ENCODE measurements at regions not wholly inside any gene's neighbourhood (a gene's known extent, or its start where the extent isn't known, plus 50 kb on each side); places are given as distances from the start of the nearest gene placed in this dataset.

DNA sequence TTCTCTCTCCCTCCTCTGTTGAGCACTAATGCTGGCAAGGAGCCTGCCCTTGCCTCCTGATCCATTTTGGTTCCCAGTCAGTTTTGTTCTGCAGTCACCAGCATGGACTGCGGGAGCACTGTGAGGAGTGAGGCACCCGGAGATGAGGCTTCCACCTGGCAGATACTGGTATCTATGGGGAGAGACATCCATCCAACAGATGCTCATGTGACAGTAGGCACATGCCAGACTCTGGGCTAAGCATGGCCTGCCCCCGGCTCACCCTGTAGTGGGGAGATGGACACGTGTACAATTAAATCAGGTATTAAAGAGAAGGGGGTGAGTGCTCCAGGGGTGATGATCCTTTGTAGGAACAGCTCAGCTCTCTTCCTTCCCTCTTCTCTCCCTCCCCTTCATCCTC lies 74.0 kb upstream of the PODXL start:
- no peaks in the 10 kb centered on the region for H3K36me3 ChIP-seq (ENCODE audit: insufficient read depth, low read length, poor library complexity, severe bottlenecking)
- TF ChIP-seq EZH2 (IDR thresholded peaks at IDR 0.05; ENCODE audit: borderline replicate concordance, low read depth, low read length, poor library complexity, severe bottlenecking) (no peak), CTCF (conservative IDR thresholded peaks at IDR 0.05; ENCODE audit: low read depth, low read length) (no peak)
- no peak overlapping the region for H3K4me3 ChIP-seq (ENCODE audit: low read depth, low read length, poor library complexity, severe bottlenecking)
- H3K4me1 ChIP-seq (ENCODE audit: insufficient read depth, low read length, poor library complexity, severe bottlenecking): peaks cover 12% of the 10 kb centered on the region
- POLR2A ChIA-PET (ENCODE audit: low non-redundant PET): no interaction called here
- intact Hi-C loops (cut with micrococcal nuclease; ENCODE audit: unreplicated experiment): no loop called here
- no peak for DNase-seq (ENCODE audit: low spot score)
- no TSS peak for BruUV-seq (replicated peaks)
- H3K9me3 ChIP-seq (ENCODE audit: low read depth, low read length, poor library complexity, severe bottlenecking): no peaks in the 10 kb centered on the region
- CTCF ChIA-PET: no interaction called here
- no peak overlapping the region for H3K27ac ChIP-seq (ENCODE audit: low read depth, low read length, poor library complexity, severe bottlenecking)
- H3K27me3 ChIP-seq (replicated peaks; ENCODE audit: insufficient read depth, low read depth, low read length, poor library complexity): no peaks in the 10 kb centered on the region

DNA sequence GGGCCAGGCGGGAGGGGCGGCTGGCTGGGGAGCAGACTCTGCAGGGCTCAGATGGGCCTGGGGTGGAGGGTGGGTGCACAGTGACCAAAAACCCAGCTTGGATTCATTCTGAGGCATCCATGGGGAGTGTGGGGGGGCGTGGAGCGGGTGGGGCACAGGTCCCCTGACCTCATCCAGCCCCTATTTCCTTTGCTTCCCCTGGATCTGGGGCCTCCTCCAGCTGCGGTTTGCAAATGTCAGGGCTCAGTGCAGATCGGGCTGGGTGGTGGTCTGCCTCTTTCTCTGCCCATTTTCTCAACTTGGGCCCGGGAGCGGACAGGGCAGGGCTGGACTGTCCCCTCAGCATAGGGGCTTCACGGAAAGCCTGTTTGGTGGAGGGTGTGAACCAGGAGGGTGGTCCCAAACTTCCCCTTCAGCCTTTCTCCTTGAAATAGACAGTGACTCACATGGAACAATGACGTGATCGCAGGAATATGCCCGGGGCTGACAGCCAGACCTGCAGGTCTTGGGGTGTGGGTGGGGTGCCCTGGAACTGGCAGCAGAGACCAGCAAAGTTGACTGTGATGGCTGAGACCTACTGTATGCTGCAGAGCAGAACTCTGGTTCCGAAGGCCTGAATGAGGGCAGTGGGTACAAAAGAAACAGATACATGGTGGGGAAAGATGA lies 72.9 kb upstream of the PODXL start:
- BruUV-seq (replicated peaks): no TSS peak

DNA sequence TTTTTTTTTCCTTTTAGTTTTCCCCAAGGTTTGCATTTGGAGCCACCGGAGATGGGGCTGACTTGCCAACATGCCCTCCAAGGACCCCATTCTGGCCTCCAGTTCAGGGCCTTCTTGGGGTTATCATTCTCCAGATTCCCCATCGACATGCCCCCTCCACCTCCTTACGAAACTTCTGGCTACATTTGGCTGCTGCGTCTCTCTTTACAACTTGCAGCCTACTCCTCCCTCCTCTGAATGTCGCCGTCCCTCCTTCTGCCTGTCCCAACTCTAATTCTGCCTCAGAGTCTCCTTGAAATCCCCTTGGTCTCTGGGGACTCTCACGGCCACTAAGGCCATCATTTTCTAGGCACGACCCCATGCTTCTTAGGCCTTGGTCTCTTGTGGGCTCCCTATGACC lies 72.2 kb upstream of the PODXL start:
- peaks cover 8% of the 10 kb centered on the region for H3K4me1 ChIP-seq (ENCODE audit: insufficient read depth, low read length, poor library complexity, severe bottlenecking)
- intact Hi-C loops (cut with micrococcal nuclease; ENCODE audit: unreplicated experiment): no loop called here
- no peaks in the 10 kb centered on the region for H3K36me3 ChIP-seq (ENCODE audit: insufficient read depth, low read length, poor library complexity, severe bottlenecking)
- H3K27ac ChIP-seq (ENCODE audit: low read depth, low read length, poor library complexity, severe bottlenecking): no peak overlapping the region
- H3K9me3 ChIP-seq (ENCODE audit: low read depth, low read length, poor library complexity, severe bottlenecking): no peaks in the 10 kb centered on the region
- POLR2A ChIA-PET (ENCODE audit: low non-redundant PET): no interaction called here
- H3K27me3 ChIP-seq (replicated peaks; ENCODE audit: insufficient read depth, low read depth, low read length, poor library complexity): no peaks in the 10 kb centered on the region
- CTCF ChIA-PET: no interaction called here
- TF ChIP-seq EZH2 (IDR thresholded peaks at IDR 0.05; ENCODE audit: borderline replicate concordance, low read depth, low read length, poor library complexity, severe bottlenecking) (no peak), CTCF (conservative IDR thresholded peaks at IDR 0.05; ENCODE audit: low read depth, low read length) (no peak)
- DNase-seq (ENCODE audit: low spot score): no peak
- BruUV-seq (replicated peaks): no TSS peak
- no peak overlapping the region for H3K4me3 ChIP-seq (ENCODE audit: low read depth, low read length, poor library complexity, severe bottlenecking)

More for the DNA sequence above, 72.9 kb upstream of the PODXL start:
- CTCF ChIA-PET: no interaction called here
- H3K4me1 ChIP-seq (ENCODE audit: insufficient read depth, low read length, poor library complexity, severe bottlenecking): peaks cover 12% of the 10 kb centered on the region
- H3K36me3 ChIP-seq (ENCODE audit: insufficient read depth, low read length, poor library complexity, severe bottlenecking): no peaks in the 10 kb centered on the region
- H3K27ac ChIP-seq (ENCODE audit: low read depth, low read length, poor library complexity, severe bottlenecking): no peak overlapping the region
- H3K27me3 ChIP-seq (replicated peaks; ENCODE audit: insufficient read depth, low read depth, low read length, poor library complexity): no peaks in the 10 kb centered on the region
- POLR2A ChIA-PET (ENCODE audit: low non-redundant PET): no interaction called here
- no peak for TF ChIP-seq CTCF (conservative IDR thresholded peaks at IDR 0.05; ENCODE audit: low read depth, low read length)
- no peak for TF ChIP-seq EZH2 (IDR thresholded peaks at IDR 0.05; ENCODE audit: borderline replicate concordance, low read depth, low read length, poor library complexity, severe bottlenecking)
- intact Hi-C loops (cut with micrococcal nuclease; ENCODE audit: unreplicated experiment): no loop called here
- no peak for DNase-seq (ENCODE audit: low spot score)
- no peak overlapping the region for H3K4me3 ChIP-seq (ENCODE audit: low read depth, low read length, poor library complexity, severe bottlenecking)
- no peaks in the 10 kb centered on the region for H3K9me3 ChIP-seq (ENCODE audit: low read depth, low read length, poor library complexity, severe bottlenecking)

Data from A673 (cell line).